ENCODE measurements at regions not wholly inside any gene's neighbourhood (a gene's known extent, or its start where the extent isn't known, plus 50 kb on each side); places are given as distances from the start of the nearest gene placed in this dataset.
A peak's percentile ranks its signal among the peaks of the same experiment; 100 is the strongest.

GRCh38 chr5:145708169-145708568 lies 127.0 kb downstream of the PRELID2 start:
- DNase-seq, result no peak

- DNase-seq, result no peak
Measured at GRCh38 chr5:145704724-145705123, 130.4 kb downstream of the PRELID2 start.

DNA sequence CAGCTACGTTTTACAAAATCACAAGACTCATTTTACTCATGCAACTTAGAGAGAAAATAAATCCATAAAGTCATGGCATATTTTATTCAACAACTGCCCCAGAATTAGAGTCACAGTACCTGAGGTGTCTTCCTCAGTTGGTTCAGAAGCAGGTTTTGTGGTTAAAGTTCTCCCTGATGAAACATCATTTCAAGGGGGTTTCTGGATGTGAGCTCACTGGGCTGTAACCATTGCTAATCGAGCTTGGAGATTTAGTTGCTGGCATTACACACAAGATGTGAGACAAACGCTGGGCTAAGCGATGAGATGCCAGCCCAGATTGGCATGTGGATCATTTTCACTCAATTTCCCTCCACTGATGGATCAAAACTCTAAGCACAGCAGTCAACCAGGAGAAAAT lies 131.3 kb downstream of the PRELID2 start:
- DNase-seq, result no peak

- peak; percentile 23 for DNase-seq
Measured at GRCh38 chr5:145701404-145701803, 133.7 kb downstream of the PRELID2 start.

GRCh38 chr5:145699846-145700245 lies 135.3 kb downstream of the PRELID2 start:
- DNase-seq, result no peak

GRCh38 chr5:145697251-145697990 lies 137.7 kb downstream of the PRELID2 start:
- peak; percentile 56 for DNase-seq

GRCh38 chr5:145689235-145689634 lies 145.9 kb downstream of the PRELID2 start:
- DNase-seq, result no peak

GRCh38 chr5:145687943-145688342 lies 147.2 kb downstream of the PRELID2 start:
- no peak for DNase-seq

- DNase-seq, result no peak
Measured at GRCh38 chr5:145685417-145685816, 149.7 kb downstream of the PRELID2 start.

- DNase-seq, result no peak
Measured at GRCh38 chr5:145683431-145683830, 151.7 kb downstream of the PRELID2 start.

GRCh38 chr5:145682197-145682899 lies 152.8 kb downstream of the PRELID2 start:
- no peak for DNase-seq

DNA sequence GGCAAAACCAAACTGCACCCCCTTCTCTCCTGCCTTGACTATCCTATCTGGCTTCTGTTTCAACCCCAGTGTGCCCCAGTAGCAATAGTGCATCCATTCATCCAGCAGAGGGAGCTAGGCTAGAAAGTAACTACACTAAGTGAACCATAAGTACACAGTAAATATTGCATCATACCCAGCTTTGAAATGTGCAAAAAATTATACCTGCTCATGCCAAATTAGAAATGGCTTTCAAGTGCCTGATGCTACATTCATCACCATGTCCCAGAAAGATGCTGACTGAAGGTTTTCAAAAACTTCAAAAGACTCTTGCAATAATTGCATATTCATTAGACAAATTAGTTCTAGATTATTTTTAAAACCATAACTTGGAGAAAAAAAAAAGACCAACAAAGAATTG lies 153.5 kb downstream of the PRELID2 start:
- DNase-seq, result peak; percentile 94

- peak; percentile 28 for DNase-seq
Measured at GRCh38 chr5:145681216-145681615, 153.9 kb downstream of the PRELID2 start.

GRCh38 chr5:145680767-145681166 lies 154.4 kb downstream of the PRELID2 start:
- DNase-seq, result no peak

DNA sequence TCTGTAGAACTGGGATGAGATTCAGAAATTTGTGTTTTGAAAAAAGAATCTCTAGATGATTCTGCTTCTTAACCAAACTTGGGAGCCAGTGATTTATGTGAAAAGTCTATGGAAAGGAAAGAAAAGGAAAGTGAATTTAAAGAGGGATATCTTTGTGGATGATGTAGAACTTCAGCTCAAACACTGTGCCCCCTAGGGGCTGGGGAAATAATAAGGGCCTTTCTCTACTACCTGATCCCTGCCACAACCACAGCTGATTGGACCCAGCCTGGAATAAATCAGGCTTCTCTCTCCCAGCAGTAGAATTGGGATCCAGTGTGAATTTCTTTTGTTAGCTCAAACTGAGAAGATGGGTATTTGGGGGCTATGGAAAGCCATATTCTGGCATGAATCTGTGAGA lies 155.0 kb downstream of the PRELID2 start:
- peak; percentile 27 for DNase-seq

- DNase-seq, result no peak
Measured at GRCh38 chr5:145678255-145678654, 156.9 kb downstream of the PRELID2 start.

GRCh38 chr5:145673786-145674185 lies 161.4 kb downstream of the PRELID2 start:
- DNase-seq, result no peak

DNA sequence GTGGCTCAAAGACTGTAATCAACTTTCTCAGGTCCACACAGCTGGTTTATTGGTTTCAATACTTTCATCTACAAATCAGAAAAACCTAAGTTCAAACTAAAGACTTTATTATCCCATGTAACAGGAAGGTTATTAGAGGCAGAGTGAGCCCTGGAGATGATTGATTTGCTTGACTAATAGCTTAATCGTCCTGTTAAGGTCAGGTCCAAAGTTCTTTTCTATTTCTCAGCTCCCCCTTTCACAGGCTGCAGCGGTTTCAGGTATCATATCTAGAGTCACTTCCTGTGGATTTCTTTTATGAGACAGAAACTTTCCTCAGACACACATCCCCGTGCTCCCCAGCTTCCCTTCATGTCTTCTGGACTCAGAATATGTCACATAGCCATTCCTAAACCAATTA lies 166.4 kb downstream of the PRELID2 start:
- no peak for DNase-seq

GRCh38 chr5:145667742-145668141 lies 167.4 kb downstream of the PRELID2 start:
- no peak for DNase-seq

DNA sequence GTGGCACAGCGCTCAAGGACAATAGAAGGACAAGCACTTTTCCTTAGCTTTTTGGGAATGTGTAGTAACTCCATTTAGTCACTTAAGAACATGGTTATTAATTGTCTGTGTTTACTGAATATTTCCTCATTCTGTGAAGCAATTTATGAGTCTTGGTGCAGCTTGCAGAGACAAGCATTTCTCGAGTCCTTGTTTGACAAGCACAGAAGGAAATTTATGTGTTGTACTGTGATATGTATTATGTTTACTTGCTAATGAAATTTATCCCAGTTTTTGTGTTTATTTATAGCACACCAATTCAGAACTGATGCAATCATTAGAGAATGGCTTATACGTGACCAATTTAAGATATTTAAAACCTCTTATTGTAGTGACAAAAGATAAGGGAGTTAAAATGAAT lies 168.6 kb downstream of the PRELID2 start:
- no peak for DNase-seq

DNA sequence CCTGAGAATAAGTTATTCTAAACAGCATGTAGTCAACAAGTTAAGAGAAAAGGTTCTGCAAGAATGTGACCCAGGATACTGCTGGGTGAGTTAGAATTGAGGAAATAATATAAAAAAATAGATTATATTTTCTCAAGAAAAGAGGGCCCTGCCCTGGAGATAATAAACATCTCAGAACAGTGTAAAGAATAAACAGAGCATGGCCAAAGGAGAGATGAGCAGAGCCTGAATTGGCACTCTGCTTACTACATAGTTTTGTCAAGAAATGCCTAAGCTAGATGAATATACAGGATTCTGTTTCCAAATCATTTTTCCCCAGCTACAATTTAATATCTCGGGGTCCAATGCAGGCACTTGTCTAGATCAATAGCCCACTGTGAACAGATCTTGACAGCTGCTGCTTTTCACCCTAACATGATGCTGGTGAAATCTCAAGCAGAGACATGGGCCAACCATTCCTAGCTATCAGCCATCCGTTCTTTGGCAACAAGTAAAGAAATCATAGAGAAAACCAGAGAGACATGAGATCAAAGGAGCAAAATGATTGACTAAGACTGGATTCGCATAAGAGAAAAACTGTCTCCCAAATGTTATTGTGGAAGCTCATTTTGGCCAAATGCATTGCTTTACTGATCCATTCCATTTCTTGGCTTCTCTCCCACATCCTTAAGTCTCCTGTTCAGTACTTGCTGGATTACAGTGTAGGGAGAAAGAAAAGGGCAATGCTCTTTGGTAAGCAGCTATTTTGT lies 173.2 kb downstream of the PRELID2 start:
- no peak for DNase-seq

DNA sequence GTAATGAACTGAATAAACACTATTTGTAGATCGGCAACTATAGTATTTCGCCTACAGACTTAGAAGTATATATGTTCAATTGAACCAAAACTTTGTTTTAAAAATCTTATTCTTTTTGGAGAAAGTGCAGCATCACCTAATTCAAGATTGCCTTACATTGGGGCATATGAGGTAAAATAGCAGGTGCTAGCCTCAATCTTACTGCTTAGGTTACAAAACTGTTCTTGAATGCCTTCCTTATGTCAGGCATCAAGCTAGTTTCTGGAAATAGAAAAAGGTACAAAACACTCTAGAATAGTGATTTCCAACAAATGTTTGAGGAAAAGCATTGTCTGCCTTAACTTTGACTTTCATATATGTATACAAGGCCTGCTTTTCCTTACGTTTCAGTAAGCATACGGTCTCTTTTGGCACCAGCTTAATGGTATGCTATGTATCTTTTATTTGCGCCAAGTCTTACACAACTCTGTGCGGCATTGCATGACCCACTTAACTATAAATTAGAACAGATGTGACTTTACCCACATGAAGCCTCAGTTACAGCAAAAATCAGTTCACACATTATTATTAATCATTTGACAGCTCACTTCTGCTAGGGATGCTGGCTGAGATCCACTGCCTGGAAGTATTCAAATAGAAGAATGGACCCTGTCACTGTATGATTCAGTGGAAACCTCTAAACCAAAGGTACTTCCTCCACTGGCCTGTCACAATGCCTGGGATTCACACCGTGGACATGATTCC lies 174.1 kb downstream of the PRELID2 start:
- peak; percentile 9 for DNase-seq

GRCh38 chr5:145658435-145658834 lies 176.7 kb downstream of the PRELID2 start:
- DNase-seq, result no peak

All from DMS53 (cell line).